ENCODE measurements at regions not wholly inside any gene's neighbourhood (a gene's known extent, or its start where the extent isn't known, plus 50 kb on each side); places are given as distances from the start of the nearest gene placed in this dataset.

GRCh38 chr9:102206432-102206831 is 468.0 kb upstream of the GRIN3A start:
- TF ChIP-seq POLR2A (IDR thresholded peaks at IDR 0.05) (no peak), CTCF (IDR thresholded peaks at IDR 0.05) (no peak)

Data from uterus (tissue), 2 donors.